ENCODE measurements at regions not wholly inside any gene's neighbourhood (a gene's known extent, or its start where the extent isn't known, plus 50 kb on each side); places are given as distances from the start of the nearest gene placed in this dataset.

GRCh38 chr6:163741342-163741741 lies 326.8 kb downstream of the QKI start:
- TF ChIP-seq DNMT1 (CRISPR knock-in tag; IDR thresholded peaks at IDR 0.05) (no peak), RNF219 (CRISPR knock-in tag; IDR thresholded peaks at IDR 0.05) (no peak), ZSCAN20 (CRISPR knock-in tag; IDR thresholded peaks at IDR 0.05; ENCODE audit: borderline replicate concordance) (no peak), ZIK1 (CRISPR knock-in tag; IDR thresholded peaks at IDR 0.05; ENCODE audit: borderline replicate concordance, low read depth) (no peak), EZH2 (conservative IDR thresholded peaks at IDR 0.05; ENCODE audit: low read depth, low read length) (no peak), ARNTL (CRISPR knock-in tag; IDR thresholded peaks at IDR 0.05) (no peak), CTCF (CRISPR knock-in tag; IDR thresholded peaks at IDR 0.05) (no peak)

All from HepG2 (cell line).